ELF-1 (cell line): ENCODE measurements at regions not wholly inside any gene's neighbourhood (a gene's known extent, or its start where the extent isn't known, plus 50 kb on each side); places are given as distances from the start of the nearest gene placed in this dataset.

ENCODE experiments used
- DNase-seq: peaks from one replicate; pipeline ENCODE4 v3.0.0-alpha.2; 2016; ENCODE audit warnings: low read depth, low spot score

DNA sequence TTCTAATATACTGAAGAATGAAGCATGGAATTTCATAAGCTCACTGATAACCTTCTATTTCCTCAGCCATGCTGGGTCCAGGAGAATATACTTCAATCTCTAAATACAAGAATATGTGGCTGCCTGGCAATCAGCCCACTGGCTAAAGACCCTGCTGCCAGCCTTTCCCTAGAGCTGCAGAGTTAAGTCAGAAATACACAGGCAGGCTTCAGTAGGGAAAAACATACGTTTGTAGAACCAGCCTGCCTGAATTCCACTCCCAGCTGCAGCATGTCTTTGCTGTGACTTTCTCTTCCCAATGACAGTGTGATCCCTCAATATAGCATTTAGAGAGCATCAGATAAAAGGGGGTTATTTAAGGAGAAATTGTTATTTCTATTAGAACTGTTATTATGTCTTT is 289.1 kb downstream of the PCDH19 start:
- DNase-seq = no peak

DNA sequence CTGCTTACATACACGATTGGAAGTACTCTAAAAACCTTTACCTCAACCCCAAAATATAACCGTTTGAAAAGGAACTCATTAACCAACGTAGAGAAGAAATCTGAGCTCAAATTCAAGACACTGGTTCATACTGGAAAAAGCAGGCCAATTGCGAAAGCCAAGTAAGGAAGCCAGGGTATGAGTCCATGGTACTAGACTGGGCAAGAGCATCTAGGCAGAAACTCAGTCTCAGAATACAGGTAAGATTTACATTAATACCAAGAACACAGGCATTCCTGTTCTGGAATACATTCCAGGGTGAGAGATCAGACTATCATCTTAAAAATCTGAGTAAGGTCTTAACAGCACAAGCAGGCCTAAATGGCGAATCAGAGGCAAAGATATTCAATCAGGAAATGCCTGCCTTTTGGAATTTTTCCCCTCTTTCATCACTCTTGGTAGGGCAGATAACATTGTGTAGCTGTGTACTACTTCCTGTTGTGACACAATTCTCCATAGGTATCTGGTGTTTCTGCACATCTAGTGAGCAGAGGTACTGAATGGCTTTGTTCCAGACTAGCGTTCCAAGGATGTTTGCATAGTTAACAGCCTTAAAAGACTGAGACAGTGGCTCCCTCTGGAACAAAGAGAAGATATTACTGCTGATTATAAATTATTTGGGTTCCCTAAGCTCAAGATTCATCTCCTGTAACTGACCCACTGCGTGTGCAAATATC is 311.3 kb downstream of the PCDH19 start:
- DNase-seq = peak; percentile 18

DNA sequence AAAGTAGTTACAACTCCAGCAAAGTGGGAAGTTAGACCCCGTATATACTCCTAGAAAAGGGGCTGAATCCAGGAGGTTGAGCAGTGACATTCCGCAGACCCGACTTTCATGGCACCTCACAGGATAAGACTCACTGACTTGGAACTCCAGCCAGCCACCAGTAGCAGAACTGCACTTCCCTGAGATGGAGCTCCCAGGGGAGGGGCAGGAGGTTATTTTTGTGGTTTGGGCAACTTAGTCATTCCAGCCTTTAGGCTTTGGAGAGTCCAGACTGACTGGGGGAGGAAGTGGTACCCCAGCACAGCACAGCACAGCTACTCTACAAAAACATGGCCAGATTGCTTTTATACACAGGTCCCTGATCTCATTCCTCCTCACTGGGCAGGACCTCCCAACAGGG is 319.1 kb downstream of the PCDH19 start:
- no peak for DNase-seq

DNA sequence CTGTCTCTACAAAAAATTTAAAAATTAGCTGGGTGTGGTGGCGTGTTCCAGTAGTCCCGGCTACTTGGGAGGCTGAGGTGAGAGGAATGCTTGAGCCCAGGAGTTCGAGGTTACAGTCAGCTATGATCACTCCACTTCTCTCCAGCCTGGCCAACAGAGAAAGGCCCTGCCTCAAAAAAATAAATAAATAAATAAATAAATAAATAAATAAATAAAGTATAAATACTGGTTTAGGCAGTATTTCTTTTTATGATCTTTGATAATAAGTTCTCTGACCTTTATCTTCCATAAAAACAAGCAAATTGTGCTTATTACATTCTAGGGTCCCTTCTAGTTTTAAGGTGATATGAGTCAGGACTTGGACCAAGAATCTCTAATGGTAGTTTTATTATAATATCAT is 320.3 kb downstream of the PCDH19 start:
- DNase-seq = no peak

DNA sequence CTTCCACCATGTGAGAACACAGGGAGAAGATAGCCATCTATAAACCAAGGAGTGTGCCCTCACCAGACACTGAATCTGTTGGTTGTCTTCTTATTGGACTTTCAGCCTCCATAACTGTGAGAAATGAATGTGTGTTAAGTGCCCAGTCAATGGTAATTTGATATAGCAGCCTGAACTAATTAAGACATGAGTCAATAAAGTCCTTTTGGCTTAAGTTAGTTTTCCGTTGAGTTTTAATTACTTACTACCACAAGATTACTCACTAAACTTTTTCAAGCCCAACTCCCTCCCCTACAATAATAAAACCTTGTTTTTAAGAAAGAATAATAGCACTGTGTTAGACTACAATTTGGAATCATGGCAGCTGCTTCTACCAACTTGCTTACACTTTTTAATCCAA is 324.2 kb downstream of the PCDH19 start:
- DNase-seq = no peak

DNA sequence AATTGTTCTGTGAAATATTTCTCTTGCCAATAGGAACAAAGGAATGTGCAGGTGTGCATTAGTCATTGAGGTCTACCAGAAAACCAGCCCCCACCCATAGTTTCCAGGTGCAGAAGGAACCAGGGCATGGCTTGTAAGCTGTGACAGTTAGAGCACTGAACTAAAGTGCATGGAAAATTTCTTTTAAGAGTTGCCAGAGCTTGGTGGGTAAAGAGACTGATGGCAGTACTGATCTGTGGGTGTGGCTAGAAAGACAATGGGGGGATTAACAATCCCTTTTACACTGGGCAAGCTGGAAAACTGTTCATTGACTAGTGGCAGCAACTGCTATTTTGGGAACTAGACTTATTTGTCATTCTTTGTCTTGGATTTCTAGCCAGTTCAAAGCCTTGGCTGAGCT is 326.9 kb downstream of the PCDH19 start:
- DNase-seq = peak; percentile 48

DNA sequence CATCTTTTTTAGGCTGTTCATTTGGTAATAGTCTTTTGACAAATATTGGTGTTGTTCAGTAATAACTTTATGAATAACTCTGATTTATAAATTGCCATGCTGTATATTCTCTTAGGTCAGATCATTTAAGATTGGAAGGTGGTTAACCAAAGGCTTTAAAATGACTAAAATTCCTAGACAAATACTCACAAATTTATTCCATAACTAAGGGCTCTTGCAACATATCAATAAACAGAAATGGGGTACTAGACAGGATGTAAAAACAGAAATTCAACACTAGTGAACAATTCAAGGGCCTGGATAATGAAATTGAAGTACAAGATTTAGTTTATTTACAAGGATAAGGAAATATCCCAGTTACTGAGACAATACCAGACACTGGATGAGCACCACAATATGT is 328.6 kb downstream of the PCDH19 start:
- DNase-seq = no peak

DNA sequence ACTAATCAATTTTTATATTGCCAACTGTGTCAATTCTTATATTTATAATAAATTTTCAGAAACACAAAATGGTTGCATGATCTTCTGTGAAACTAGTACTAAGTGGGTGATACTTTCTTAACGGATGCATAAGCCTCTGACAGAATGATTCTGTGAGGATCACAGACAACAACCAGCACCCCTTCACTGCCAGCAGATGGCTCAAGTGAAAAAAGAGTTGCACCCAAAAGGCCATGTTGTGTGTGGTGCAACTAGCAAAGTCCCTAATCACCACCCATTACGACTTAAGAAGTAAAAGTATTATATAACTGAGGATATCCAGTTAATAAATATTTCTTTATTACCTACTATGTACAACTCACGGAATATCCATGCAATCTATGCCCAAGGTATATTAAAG is 334.0 kb downstream of the PCDH19 start:
- DNase-seq = no peak

DNA sequence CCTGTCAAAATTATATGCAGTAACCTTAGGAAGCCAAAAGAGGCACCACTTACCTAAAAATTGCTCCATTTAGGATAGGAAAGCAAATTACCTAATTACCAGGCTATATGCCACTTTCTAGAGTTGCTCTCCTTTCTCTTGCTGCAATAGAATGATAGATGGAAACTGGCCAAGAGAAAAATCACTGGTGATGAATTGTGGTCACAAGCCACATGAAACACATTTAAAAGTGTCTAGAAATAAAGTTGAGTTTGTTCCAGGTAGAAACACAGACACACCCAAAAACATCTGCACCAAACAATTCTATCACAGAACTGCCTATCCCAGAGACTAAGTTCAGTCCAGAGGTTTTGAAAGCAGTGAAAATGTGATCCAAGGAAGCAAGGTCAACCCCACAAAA is 337.7 kb downstream of the PCDH19 start:
- no peak for DNase-seq

DNA sequence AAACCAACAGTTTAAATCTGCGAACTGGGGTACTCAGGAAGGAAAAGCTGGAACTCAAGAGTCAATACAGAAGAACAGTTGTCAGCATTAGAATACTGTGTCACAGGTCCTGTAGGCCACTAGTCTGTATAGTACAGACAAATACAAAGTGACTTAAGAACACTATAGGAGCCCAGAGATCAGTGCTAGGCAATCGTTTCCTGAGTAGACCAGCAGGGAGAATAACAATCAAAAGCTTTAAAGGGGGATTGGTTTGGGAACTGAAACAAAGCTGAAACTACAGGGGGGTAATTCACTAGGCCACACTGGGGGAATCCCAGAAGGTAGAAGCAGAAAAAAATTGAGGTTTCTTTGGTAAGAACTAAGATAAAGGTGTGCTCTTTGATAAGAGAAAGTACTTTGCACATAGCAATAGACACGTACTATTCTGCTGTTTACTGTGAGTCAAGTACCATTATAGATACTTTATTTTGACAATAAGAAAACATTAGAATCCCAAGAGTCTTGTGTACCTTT is 339.7 kb downstream of the PCDH19 start:
- peak; percentile 30 for DNase-seq

DNA sequence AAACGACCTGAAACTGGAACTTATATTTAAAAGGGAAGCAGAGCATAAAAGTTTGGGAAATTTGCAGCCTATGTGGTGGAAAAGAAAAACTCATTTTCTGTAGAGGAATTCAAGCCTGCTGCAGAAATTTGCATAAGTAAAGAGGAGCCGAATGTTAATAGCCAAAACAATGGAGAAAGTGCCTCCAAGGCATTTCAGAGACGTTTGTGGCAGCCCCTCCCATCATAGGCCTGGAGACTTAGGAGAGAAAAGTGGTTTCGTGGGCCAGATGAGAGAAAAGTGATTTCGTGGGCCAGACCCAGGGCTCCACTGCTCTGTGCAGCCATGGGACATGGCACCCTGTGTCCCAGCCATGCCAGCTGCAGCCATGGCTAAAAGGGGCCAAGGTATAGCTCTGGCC is 361.9 kb downstream of the PCDH19 start:
- peak; percentile 70 for DNase-seq
